NOMO-1 treated with dmso at 0.1 percent for 144 hours (cell line): ENCODE measurements at regions not wholly inside any gene's neighbourhood (a gene's known extent, or its start where the extent isn't known, plus 50 kb on each side); places are given as distances from the start of the nearest gene placed in this dataset.

Experiments
- DNase-seq: peaks from one replicate; lab custom pipeline; 2025; ENCODE audit not compliant: unreplicated experiment; lab: John Stamatoyannopoulos, UW

- no peak for DNase-seq
Measured at GRCh38 chr3:156620901-156621300, 53.5 kb upstream of the TIPARP start.

GRCh38 chr3:156620260-156620659 is 54.1 kb upstream of the TIPARP start:
- no peak for DNase-seq

DNA sequence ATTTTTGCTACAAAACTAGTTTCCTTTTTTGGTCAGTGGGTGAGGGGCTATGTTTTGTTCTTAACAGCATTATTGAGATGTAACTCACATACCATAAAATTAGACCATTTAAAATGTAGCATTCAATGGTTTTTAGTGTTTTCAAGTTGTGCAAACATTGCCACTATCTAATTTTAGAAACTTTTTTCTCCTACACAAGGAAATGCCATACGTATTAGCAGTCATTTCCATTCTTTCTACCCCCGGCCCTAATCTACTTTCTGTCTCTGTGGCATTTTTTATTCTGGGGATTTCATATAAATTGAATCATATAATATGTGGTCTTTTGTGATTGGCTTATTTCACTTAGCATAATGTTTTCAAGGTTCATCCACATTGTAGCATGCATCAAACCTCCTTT is 55.0 kb upstream of the TIPARP start:
- no peak for DNase-seq

GRCh38 chr3:156617781-156618180 is 56.6 kb upstream of the TIPARP start:
- no peak for DNase-seq

DNA sequence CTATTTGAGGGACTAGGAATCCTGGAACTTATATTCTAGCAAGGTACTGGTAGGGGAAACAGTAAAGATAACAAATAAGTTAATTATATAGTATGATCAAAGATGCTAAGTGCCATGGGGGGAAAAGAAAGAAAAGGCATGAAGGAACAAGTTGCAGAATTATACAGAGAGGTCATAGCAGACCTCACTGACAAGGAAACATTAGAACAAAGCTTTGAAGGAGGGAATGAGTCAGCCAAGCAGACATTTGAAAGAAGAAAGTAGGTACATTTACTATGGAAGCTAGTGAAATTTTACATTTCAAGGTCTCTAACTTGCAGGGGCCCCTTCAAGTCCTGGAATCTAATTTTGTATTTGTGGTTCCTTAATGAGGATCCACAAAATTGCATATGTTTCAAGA is 57.2 kb upstream of the TIPARP start:
- no peak for DNase-seq

DNA sequence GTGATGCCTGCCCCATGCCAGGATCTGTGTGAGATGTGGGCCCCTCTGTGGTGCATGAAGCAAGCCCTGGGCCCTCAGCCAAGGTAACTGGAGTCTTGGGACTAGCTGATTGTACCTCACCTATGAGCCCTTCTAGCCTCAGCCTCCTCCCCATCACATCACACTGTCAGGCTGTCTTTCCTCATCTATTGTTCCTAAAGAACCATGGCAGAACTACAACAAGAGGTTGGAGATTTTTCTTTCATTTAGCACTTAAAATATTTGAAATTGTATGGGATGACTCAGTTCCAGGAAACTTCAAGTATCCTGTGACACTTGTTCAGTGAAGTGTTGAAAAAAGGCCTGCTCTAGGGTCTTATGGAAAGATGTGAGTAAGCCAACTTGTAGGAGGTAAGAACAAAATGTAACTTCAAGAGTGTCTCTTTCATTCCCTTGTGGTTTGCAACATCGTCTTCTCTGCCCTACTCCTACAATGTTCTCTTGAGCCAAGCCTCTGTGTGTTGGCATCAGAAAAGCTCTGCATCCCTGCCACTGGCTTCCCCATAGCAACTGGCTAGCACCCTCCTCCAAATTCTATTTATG is 58.7 kb upstream of the TIPARP start:
- DNase-seq, result no peak

GRCh38 chr3:156614642-156615511 is 59.5 kb upstream of the TIPARP start:
- no peak for DNase-seq

- DNase-seq, result no peak
Measured at GRCh38 chr3:156612903-156613302, 58.0 kb upstream of the SSR3 start.

GRCh38 chr3:156611870-156612494 is 57.1 kb upstream of the SSR3 start:
- DNase-seq, result no peak

GRCh38 chr3:156610154-156610553 is 55.2 kb upstream of the SSR3 start:
- DNase-seq, result no peak

DNA sequence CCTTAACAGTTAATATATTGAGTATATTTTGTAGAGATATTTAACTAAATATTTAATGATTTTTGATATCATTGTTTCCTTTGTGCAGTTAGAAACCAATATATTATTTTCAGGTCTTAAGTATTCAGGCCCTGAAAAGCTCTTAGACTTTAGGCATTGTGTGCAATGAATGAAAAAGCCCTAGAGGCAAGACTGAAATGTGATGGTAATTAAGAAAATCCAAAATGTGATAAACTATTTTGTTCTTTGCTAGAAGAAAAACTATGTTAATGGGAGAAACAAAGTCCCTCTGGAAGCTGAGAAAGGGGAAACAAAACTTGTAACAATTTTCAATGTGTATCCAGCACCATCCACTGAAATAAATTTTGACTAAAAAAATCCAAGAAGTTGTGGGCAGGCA is 54.6 kb upstream of the SSR3 start:
- no peak for DNase-seq

GRCh38 chr3:156608601-156609514 is 53.9 kb upstream of the SSR3 start:
- no peak for DNase-seq

- peak; percentile 66 for DNase-seq
Measured at GRCh38 chr3:156606729-156607128, 51.8 kb upstream of the SSR3 start.

DNA sequence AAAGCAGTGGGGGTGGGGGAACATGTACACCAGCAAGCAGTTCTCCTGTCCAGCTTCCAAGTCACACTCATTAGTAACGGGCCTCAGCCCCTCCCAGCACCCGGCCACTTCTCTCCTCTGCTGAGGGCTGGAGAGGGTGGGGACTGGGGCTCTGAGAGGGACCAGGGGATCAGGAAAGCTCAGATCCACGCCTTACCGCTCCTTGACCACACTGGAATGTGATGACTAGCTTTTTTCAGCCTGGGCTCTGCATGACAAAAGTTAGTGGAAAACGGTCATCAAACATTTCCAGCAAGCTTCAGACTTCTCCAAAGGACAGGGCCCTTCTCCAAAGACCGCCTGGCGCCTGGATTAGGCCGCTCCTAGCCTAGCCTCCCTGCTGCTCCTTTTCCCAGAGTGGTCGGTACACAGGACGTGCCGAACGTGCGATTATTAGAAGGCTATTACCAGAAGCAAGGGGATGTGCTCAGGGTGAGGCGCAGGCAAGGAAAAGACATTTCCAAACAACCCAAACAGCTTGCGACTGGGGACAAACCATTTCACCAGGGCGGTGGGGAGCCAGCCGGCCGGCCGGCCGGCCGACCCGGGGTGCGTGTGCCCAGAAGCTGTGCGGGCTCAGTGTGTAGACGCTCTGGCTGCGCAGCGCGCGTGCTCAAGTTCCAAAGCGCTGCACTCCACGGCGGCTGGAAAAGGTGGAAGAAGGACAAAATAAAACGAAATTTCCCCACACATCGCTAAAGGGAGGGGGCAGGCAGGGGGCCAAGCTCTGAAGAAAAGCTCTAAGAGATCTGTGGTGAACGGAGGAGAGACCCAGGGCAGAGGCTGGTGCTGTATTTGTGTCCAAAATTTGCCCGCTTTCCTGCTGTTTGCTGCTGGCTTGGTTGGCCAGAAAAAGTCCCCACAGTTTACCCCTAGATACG is 51.0 kb upstream of the SSR3 start:
- no peak for DNase-seq

DNA sequence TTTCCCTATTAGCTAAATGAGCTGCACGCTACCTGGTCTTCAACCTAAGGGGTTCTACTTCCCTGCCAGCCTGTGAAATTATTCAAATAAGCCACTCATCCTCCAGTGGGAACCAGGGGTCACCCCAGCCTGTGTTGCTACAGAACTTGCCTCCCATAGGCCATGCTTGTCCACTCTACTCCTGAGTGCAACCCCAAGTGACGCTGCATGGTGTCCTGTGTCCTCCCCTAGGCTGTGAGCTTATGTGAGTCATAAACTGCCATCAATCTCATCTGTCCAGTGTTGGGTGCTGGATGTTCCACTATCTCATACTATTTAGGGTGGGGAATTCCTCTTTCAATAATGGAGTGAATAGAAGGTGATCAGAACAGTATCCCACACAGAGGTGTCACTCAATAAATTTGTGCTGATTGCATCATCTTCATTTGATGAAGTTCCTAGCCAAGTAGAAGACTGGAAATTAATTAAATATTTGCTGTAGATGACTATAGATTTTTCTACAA is 49.8 kb upstream of the SSR3 start:
- DNase-seq, result no peak
